GM12891 (cell line): ENCODE measurements at regions not wholly inside any gene's neighbourhood (a gene's known extent, or its start where the extent isn't known, plus 50 kb on each side); places are given as distances from the start of the nearest gene placed in this dataset.

Experiments
- PAX5 ChIP-seq: IDR thresholded peaks from 2 replicates; pipeline ENCODE4 v1.6.1; 2011; ENCODE audit warnings: low read length, moderate library complexity, mild to moderate bottlenecking; ENCODE audit not compliant: insufficient read depth, severe bottlenecking
- POLR2A ChIP-seq: IDR thresholded peaks from 2 replicates; pipeline ENCODE4 v1.6.1; 2011; ENCODE audit warnings: low read depth, low read length, control low read depth
- POLR2AphosphoS5 ChIP-seq: IDR thresholded peaks from 2 replicates; pipeline ENCODE4 v1.6.1; 2011; ENCODE audit warnings: low read depth, low read length, control low read depth
- SPI1 ChIP-seq: IDR thresholded peaks from 2 replicates; pipeline ENCODE4 v1.6.1; 2011; ENCODE audit warnings: low read depth, low read length, control low read depth
- TAF1 ChIP-seq: IDR thresholded peaks from 2 replicates; pipeline ENCODE4 v1.6.1; 2011; ENCODE audit warnings: low read depth, low read length, control low read depth

DNA sequence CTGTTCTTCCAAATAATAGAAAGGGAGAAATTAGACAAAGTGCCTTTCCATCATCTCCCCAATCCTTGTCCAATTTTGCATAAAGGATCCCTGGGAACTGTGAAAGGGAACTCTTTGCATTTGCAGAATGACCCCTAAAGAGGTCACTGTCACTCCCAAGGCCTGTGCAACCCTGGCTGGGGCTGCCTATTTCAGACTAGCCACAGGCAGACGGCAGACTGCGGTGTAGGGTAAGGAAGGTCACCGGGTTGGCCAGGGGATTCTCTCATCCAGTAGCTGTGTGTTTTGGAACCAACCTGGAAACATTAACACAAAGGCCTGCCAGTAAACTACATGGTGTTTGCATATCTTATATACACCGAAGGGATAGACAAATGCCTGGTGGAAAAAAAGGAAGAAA lies 818.7 kb downstream of the BCL11A start:
- no peak for TF ChIP-seq POLR2A
- no peak for TF ChIP-seq TAF1
- TF ChIP-seq POLR2AphosphoS5: no peak
- TF ChIP-seq SPI1: no peak
- TF ChIP-seq PAX5: no peak
